Right cardiac atrium (tissue), 5 donors: ENCODE measurements at regions not wholly inside any gene's neighbourhood (a gene's known extent, or its start where the extent isn't known, plus 50 kb on each side); places are given as distances from the start of the nearest gene placed in this dataset.
"Not testable (repeated sequence)": the region's sequence is repeated elsewhere in the genome, so short reads cannot be mapped to it uniquely, and the experiment has no call there.

Source experiments
- ATAC-seq, 2 donors: fragments of 200-7000 bp; cut with Tn5 transposase; one replicate each; pipeline versions ENCODE4 v1.8.0 to v1.9.1; 2020; ENCODE audit warnings: moderate library complexity in 2 of 2, mild to moderate bottlenecking in 1 of 2
- DNase-seq, 3 donors: peaks; one replicate each; pipeline ENCODE4 v3.0.0-alpha.2; 2020
- H3K27ac ChIP-seq: one replicate; pipeline ENCODE4 v1.5.1; 2013; ENCODE audit warnings: mild to moderate bottlenecking, low read length, control low read depth, moderate library complexity
- H3K27me3 ChIP-seq: one replicate; pipeline ENCODE4 v1.6.1; 2013; ENCODE audit not compliant: control insufficient read depth, insufficient read depth
- H3K4me1 ChIP-seq: one replicate; pipeline ENCODE4 v1.6.1; 2013; ENCODE audit warnings: low read length; ENCODE audit not compliant: control insufficient read depth, insufficient read depth
- H3K4me3 ChIP-seq: one replicate; pipeline ENCODE4 v1.5.1; 2013; ENCODE audit warnings: low read length, control low read depth
- H3K9me3 ChIP-seq: one replicate; pipeline ENCODE4 v1.6.1; 2013; ENCODE audit warnings: low read length; ENCODE audit not compliant: control insufficient read depth
- WGBS: extraction: QIAGEN DNeasy Blood & Tissue Kit; methylation state at CpG from one replicate; pipeline ENCODE4 v1.1.7; 2013; 5-methylcytosine and 5-hydroxymethylcytosine counted together
- intact Hi-C, 4 donors: fragments of 100-400 bp; cut with DNase I; formaldehyde crosslinking; loops; one replicate each; pipeline versions ENCODE4 v1.11.0 to v1.14.0; 2022 to 2023
- donor health status: healthy with polysubstance abuse.
- donor health status: DM: no; HTN: yes; CAD: no.
- donor health status: DM: no; HTN: no; CAD: no.
- donor health status: DM: no; HTN: yes; CAD: no; lungs with severe emphysema.
- donor health status: DM: yes; HTN: yes; CAD: no.

GRCh38 chr2:109721626-109722025 lies 72.5 kb upstream of the RGPD5 start:
- peak in 1 of 3 donors; percentile 27 for DNase-seq
- WGBS = 81% methylated on average over 8 of the region's 8 CpGs
- Histone ChIP-seq H3K27ac (no peak overlapping the region), H3K9me3 (no peaks in the 10 kb centered on the region), H3K4me3 (no peak overlapping the region), H3K4me1 (no peaks in the 10 kb centered on the region), H3K27me3 (no peaks in the 10 kb centered on the region)
- intact Hi-C loops = loop anchor here in 2 of 4 donors (5.0 to 10.0 kb wide), 2 partner anchors 174 to 177 kb away; no protein-coding TSS in a partner anchor
- peak in 1 of 2 donors; percentile 12 for ATAC-seq

- DNase-seq (peak in 2 of 3 donors; percentile 71 to 75), ATAC-seq (peak; percentile 34 to 73)
- 48% methylated on average over 5 of the region's 5 CpGs for WGBS
- no peak overlapping the region for H3K27ac ChIP-seq
- no peaks in the 10 kb centered on the region for H3K4me1 ChIP-seq
- H3K4me3 ChIP-seq = no peak overlapping the region
- intact Hi-C loops = loop anchor here in 2 of 4 donors (5.0 to 10.0 kb wide), 2 partner anchors 175 to 177 kb away; no protein-coding TSS in a partner anchor
- no peaks in the 10 kb centered on the region for H3K27me3 ChIP-seq
- H3K9me3 ChIP-seq = no peaks in the 10 kb centered on the region
These were observed 72.1 kb upstream of the RGPD5 start for GRCh38 chr2:109722026-109722425.

GRCh38 chr2:109722640-109723039 lies 71.5 kb upstream of the RGPD5 start:
- H3K4me3 ChIP-seq, H3K4me1 ChIP-seq, H3K27ac ChIP-seq, DNase-seq, H3K27me3 ChIP-seq, H3K9me3 ChIP-seq, ATAC-seq: not testable (repeated sequence)
- 93% methylated on average over 3 of the region's 3 CpGs for whole genome bisulfite sequencing
- intact Hi-C loops = loop anchor here in 2 of 4 donors (5.0 to 10.0 kb wide), 2 partner anchors 175 to 178 kb away; no protein-coding TSS in a partner anchor

- not testable (repeated sequence) for ATAC-seq
These were observed 71.0 kb upstream of the RGPD5 start for GRCh38 chr2:109723153-109723552.

GRCh38 chr2:109724533-109725460 lies 69.3 kb upstream of the RGPD5 start:
- WGBS = 94% methylated on average over 9 of the region's 9 CpGs
- no peak overlapping the region for H3K4me3 ChIP-seq
- ATAC-seq = no peak
- DNase-seq = peak in 1 of 3 donors; percentile 24
- no peaks in the 10 kb centered on the region for H3K4me1 ChIP-seq
- intact Hi-C loops = loop anchor here in 2 of 4 donors (5.0 to 10.0 kb wide), 2 partner anchors 177 to 180 kb away; no protein-coding TSS in a partner anchor
- no peaks in the 10 kb centered on the region for H3K9me3 ChIP-seq
- H3K27ac ChIP-seq = no peak overlapping the region
- H3K27me3 ChIP-seq = no peaks in the 10 kb centered on the region

More at GRCh38 chr2:109723153-109723552, 71.0 kb upstream of the RGPD5 start:
- DNase-seq, H3K4me3 ChIP-seq, H3K4me1 ChIP-seq, H3K27me3 ChIP-seq, H3K27ac ChIP-seq, H3K9me3 ChIP-seq: not testable (repeated sequence)
- WGBS = 96% methylated on average over 3 of the region's 3 CpGs
- intact Hi-C loops = loop anchor here in 2 of 4 donors (5.0 to 10.0 kb wide), 2 partner anchors 176 to 178 kb away; no protein-coding TSS in a partner anchor

GRCh38 chr2:109726379-109727270 lies 67.5 kb upstream of the RGPD5 start:
- Histone ChIP-seq H3K27me3 (no peaks in the 10 kb centered on the region), H3K4me1 (no peaks in the 10 kb centered on the region), H3K9me3 (no peaks in the 10 kb centered on the region), H3K27ac (no peak overlapping the region), H3K4me3 (no peak overlapping the region)
- DNase-seq = no peak
- no peak for ATAC-seq
- intact Hi-C loops = loop anchor here in 1 of 4 donors (10.0 kb wide), 1 partner anchor 182 kb away; no protein-coding TSS in a partner anchor
- 94% methylated on average over 16 of the region's 16 CpGs for WGBS

GRCh38 chr2:109727929-109728447 lies 66.1 kb upstream of the RGPD5 start:
- ATAC-seq (no peak), DNase-seq (no peak)
- no peaks in the 10 kb centered on the region for H3K27me3 ChIP-seq
- intact Hi-C loops = loop anchor here in 1 of 4 donors (10.0 kb wide), 1 partner anchor 183 kb away; no protein-coding TSS in a partner anchor
- H3K4me1 ChIP-seq = no peaks in the 10 kb centered on the region
- H3K9me3 ChIP-seq = no peaks in the 10 kb centered on the region
- 97% methylated on average over 4 of the region's 4 CpGs for WGBS
- no peak overlapping the region for H3K27ac ChIP-seq
- H3K4me3 ChIP-seq = no peak overlapping the region

- H3K27me3 ChIP-seq, H3K27ac ChIP-seq, H3K4me3 ChIP-seq, DNase-seq, ATAC-seq, H3K4me1 ChIP-seq, H3K9me3 ChIP-seq: not testable (repeated sequence)
- 93% methylated on average over 14 of the region's 14 CpGs for whole genome bisulfite sequencing
- intact Hi-C loops = loop anchor here in 1 of 4 donors (5.0 kb wide), 1 partner anchor 186 kb away; no protein-coding TSS in a partner anchor
These were observed 60.4 kb upstream of the RGPD5 start for GRCh38 chr2:109733746-109734145.

GRCh38 chr2:109736177-109736827 lies 57.8 kb upstream of the RGPD5 start:
- Histone ChIP-seq H3K9me3 (no peaks in the 10 kb centered on the region), H3K4me3 (no peak overlapping the region), H3K27me3 (no peaks in the 10 kb centered on the region), H3K27ac (no peak overlapping the region), H3K4me1 (no peaks in the 10 kb centered on the region)
- peak in 2 of 3 donors; percentile 40 to 68 for DNase-seq
- ATAC-seq = peak; percentile 68 to 77
- intact Hi-C loops = no loop called here
- WGBS = 53% methylated on average over 15 of the region's 15 CpGs
